ENCODE measurements at regions not wholly inside any gene's neighbourhood (a gene's known extent, or its start where the extent isn't known, plus 50 kb on each side); places are given as distances from the start of the nearest gene placed in this dataset.
"Not testable (repeated sequence)": the region's sequence is repeated elsewhere in the genome, so short reads cannot be mapped to it uniquely, and the experiment has no call there.

- no peak for DNase-seq (ENCODE audit: low spot score)
Observed at GRCh38 chr3:20480786-20481365, 294.9 kb upstream of the SGO1 start.

GRCh38 chr3:20478436-20478835, 292.4 kb upstream of the SGO1 start:
- DNase-seq (ENCODE audit: low spot score), result peak; percentile 2

- not testable (repeated sequence) for DNase-seq (ENCODE audit: low spot score)
Observed at GRCh38 chr3:20464237-20464636, 278.2 kb upstream of the SGO1 start.

GRCh38 chr3:20462723-20463122, 276.7 kb upstream of the SGO1 start:
- no peak for DNase-seq (ENCODE audit: low spot score)

GRCh38 chr3:20462226-20462625, 276.2 kb upstream of the SGO1 start:
- no peak for DNase-seq (ENCODE audit: low spot score)

- no peak for DNase-seq (ENCODE audit: low spot score)
Observed at GRCh38 chr3:20458994-20459716, 273.1 kb upstream of the SGO1 start.

GRCh38 chr3:20456511-20456910, 270.5 kb upstream of the SGO1 start:
- no peak for DNase-seq (ENCODE audit: low spot score)

- no peak for DNase-seq (ENCODE audit: low spot score)
Observed at GRCh38 chr3:20451170-20451569, 265.2 kb upstream of the SGO1 start.

- no peak for DNase-seq (ENCODE audit: low spot score)
Observed at GRCh38 chr3:20450611-20451010, 264.6 kb upstream of the SGO1 start.

- DNase-seq (ENCODE audit: low spot score), result no peak
Observed at GRCh38 chr3:20442846-20443245, 256.8 kb upstream of the SGO1 start.

GRCh38 chr3:20427268-20427667, 241.3 kb upstream of the SGO1 start:
- not testable (repeated sequence) for DNase-seq (ENCODE audit: low spot score)

- no peak for DNase-seq (ENCODE audit: low spot score)
Observed at GRCh38 chr3:20425138-20425537, 239.1 kb upstream of the SGO1 start.

GRCh38 chr3:20424086-20424485, 238.1 kb upstream of the SGO1 start:
- no peak for DNase-seq (ENCODE audit: low spot score)

GRCh38 chr3:20422391-20422790, 236.4 kb upstream of the SGO1 start:
- no peak for DNase-seq (ENCODE audit: low spot score)

- no peak for DNase-seq (ENCODE audit: low spot score)
Observed at GRCh38 chr3:20417388-20418108, 231.5 kb upstream of the SGO1 start.

- no peak for DNase-seq (ENCODE audit: low spot score)
Observed at GRCh38 chr3:20406611-20407011, 220.6 kb upstream of the SGO1 start.

GRCh38 chr3:20405744-20406143, 219.7 kb upstream of the SGO1 start:
- DNase-seq (ENCODE audit: low spot score), result no peak

GRCh38 chr3:20405231-20405630, 219.2 kb upstream of the SGO1 start:
- DNase-seq (ENCODE audit: low spot score), result no peak

- no peak for DNase-seq (ENCODE audit: low spot score)
Observed at GRCh38 chr3:20404741-20405100, 218.7 kb upstream of the SGO1 start.

- DNase-seq (ENCODE audit: low spot score), result no peak
Observed at GRCh38 chr3:20403986-20404740, 218.2 kb upstream of the SGO1 start.

- DNase-seq (ENCODE audit: low spot score), result no peak
Observed at GRCh38 chr3:20401253-20401652, 215.2 kb upstream of the SGO1 start.

- DNase-seq (ENCODE audit: low spot score), result no peak
Observed at GRCh38 chr3:20400686-20401085, 214.7 kb upstream of the SGO1 start.

- no peak for DNase-seq (ENCODE audit: low spot score)
Observed at GRCh38 chr3:20400281-20400680, 214.3 kb upstream of the SGO1 start.
